ENCODE measurements at regions not wholly inside any gene's neighbourhood (a gene's known extent, or its start where the extent isn't known, plus 50 kb on each side); places are given as distances from the start of the nearest gene placed in this dataset.

DNA sequence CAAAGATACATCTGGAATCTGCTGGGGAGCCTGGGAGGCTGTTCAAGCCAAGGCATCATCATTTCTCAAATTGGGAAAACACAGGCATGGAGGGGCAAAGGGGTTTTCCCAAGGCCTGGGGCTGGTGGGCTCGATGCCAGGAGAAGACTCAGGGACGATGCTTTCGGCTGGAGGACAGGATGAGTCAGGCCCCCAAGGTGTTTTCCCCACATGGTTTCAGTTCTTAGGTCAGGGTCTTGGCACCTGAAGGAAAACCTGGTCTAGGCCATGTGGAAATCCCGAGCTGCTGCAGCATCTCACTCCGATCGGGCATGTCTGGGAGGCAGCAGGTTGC lies 348.1 kb downstream of the CDC5L start:
- H3K27ac ChIP-seq = no peak overlapping the region
- TF ChIP-seq, protein P1, sequence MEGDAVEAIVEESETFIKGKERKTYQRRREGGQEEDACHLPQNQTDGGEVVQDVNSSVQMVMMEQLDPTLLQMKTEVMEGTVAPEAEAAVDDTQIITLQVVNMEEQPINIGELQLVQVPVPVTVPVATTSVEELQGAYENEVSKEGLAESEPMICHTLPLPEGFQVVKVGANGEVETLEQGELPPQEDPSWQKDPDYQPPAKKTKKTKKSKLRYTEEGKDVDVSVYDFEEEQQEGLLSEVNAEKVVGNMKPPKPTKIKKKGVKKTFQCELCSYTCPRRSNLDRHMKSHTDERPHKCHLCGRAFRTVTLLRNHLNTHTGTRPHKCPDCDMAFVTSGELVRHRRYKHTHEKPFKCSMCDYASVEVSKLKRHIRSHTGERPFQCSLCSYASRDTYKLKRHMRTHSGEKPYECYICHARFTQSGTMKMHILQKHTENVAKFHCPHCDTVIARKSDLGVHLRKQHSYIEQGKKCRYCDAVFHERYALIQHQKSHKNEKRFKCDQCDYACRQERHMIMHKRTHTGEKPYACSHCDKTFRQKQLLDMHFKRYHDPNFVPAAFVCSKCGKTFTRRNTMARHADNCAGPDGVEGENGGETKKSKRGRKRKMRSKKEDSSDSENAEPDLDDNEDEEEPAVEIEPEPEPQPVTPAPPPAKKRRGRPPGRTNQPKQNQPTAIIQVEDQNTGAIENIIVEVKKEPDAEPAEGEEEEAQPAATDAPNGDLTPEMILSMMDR (IDR thresholded peaks at IDR 0.05) = no peak
- no peak for DNase-seq (ENCODE audit: low spot score)
- H3K4me1 ChIP-seq (ENCODE audit: control insufficient read depth in 1 of 2, low read depth in 2 of 2) = no peaks in the 10 kb centered on the region
- H3K4me3 ChIP-seq = no peak overlapping the region
- no peaks in the 10 kb centered on the region for H3K27me3 ChIP-seq (replicated peaks; ENCODE audit: insufficient read depth)
- no peaks in the 10 kb centered on the region for H3K36me3 ChIP-seq
- ATAC-seq (ENCODE audit: insufficient number of reproducible peaks, low FRiP score, low read depth) = no peak
- no peaks in the 10 kb centered on the region for H3K9me3 ChIP-seq

DNA sequence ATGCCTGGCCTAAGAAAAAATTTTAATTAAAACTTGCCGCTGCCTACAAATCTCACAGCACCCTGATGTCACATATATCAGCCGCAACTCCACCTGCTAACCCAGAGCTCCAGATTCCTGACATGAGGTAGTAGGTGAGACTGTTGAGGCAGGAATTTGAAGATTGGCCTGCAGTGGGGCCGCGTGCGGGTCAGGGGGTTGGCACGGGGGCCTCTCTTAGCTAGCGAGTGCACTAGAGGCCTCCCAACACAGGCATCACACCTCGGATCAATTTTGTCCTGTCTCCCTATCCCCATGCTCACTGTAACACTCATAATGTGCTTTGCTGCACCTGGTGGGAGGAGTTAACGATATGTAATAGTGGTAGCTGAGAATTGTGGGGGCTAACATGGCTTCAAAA lies 349.8 kb downstream of the CDC5L start:
- DNase-seq (ENCODE audit: low spot score) (no peak), ATAC-seq (ENCODE audit: insufficient number of reproducible peaks, low FRiP score, low read depth) (no peak)
- no peaks in the 10 kb centered on the region for H3K27me3 ChIP-seq (replicated peaks; ENCODE audit: insufficient read depth)
- no peaks in the 10 kb centered on the region for H3K9me3 ChIP-seq
- H3K36me3 ChIP-seq = no peaks in the 10 kb centered on the region
- no peak overlapping the region for H3K4me3 ChIP-seq
- H3K27ac ChIP-seq = no peak overlapping the region
- TF ChIP-seq, protein P1 (IDR thresholded peaks at IDR 0.05) = no peak
- no peaks in the 10 kb centered on the region for H3K4me1 ChIP-seq (ENCODE audit: control insufficient read depth in 1 of 2, low read depth in 2 of 2)

DNA sequence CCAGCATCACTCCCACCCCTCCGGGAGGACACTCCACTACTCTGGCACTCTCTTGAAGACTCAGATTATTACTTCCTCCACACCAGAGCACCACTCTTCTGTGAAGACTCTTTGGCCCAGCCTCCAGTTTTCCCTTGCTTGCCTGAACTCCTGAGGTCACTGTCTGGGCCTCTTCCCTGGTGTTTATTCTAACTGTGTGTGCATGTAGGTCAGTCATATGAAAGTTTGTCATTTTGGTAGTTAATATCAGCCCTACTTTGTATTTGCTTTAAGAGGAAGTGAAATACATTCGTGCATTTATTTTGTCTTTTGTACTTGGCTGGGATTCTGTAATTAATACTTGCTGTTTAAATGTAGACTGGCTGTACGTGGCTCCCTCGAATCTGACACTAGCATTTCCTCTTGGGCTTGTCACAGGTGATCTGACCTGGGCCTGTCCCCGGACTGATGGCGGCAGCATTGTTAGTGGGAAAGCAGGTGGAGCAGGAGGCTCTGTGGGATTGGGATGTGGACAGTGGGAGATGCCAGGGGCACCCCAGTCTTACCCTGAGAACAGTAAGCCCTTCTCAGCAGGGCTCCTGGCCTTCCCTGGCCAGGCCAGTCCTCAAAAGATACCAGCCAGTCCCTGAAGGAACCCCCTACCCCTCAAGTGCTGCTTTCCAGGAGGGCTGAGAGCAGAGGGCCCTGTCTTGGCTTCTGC lies 350.5 kb downstream of the CDC5L start:
- TF ChIP-seq, protein P1 (IDR thresholded peaks at IDR 0.05) = no peak
- no peak overlapping the region for H3K4me3 ChIP-seq
- no peaks in the 10 kb centered on the region for H3K4me1 ChIP-seq (ENCODE audit: control insufficient read depth in 1 of 2, low read depth in 2 of 2)
- no peak overlapping the region for H3K27ac ChIP-seq
- H3K9me3 ChIP-seq = no peaks in the 10 kb centered on the region
- DNase-seq (ENCODE audit: low spot score) (no peak), ATAC-seq (ENCODE audit: insufficient number of reproducible peaks, low FRiP score, low read depth) (no peak)
- H3K27me3 ChIP-seq (replicated peaks; ENCODE audit: insufficient read depth) = no peaks in the 10 kb centered on the region
- no peaks in the 10 kb centered on the region for H3K36me3 ChIP-seq

DNA sequence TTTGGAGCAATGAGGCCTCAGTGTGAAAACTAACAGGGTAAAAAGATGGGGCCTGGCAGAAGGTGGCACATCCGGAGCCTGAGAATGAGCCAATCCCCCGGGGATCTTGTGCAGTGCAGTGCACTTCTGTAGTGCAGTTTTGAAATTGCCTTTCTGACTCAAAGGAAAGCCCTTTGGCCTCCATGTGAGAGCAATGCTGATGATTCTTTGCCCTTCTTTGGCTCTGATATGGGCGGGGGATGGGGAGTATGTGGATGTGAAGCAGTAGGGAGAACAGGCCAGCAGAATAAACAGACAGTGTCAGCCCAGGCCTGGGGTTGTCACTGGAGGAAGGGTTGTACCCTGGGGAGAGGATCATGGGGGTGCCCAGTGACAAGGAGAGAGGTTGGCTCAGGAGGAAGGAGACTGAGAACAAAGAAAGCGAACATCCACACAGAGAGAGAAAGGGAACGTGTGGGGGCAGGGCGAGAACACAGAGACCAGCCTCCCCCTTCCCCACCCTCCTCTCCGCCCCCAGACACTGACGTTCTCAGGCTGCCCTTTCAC lies 351.2 kb downstream of the CDC5L start:
- no peak overlapping the region for H3K4me3 ChIP-seq
- H3K36me3 ChIP-seq = no peaks in the 10 kb centered on the region
- DNase-seq (ENCODE audit: low spot score) = no peak
- H3K27me3 ChIP-seq (replicated peaks; ENCODE audit: insufficient read depth) = no peaks in the 10 kb centered on the region
- ATAC-seq (ENCODE audit: insufficient number of reproducible peaks, low FRiP score, low read depth) = no peak
- H3K4me1 ChIP-seq (ENCODE audit: control insufficient read depth in 1 of 2, low read depth in 2 of 2) = no peaks in the 10 kb centered on the region
- H3K9me3 ChIP-seq = no peaks in the 10 kb centered on the region
- no peak overlapping the region for H3K27ac ChIP-seq
- TF ChIP-seq, protein P1 (IDR thresholded peaks at IDR 0.05) = no peak

DNA sequence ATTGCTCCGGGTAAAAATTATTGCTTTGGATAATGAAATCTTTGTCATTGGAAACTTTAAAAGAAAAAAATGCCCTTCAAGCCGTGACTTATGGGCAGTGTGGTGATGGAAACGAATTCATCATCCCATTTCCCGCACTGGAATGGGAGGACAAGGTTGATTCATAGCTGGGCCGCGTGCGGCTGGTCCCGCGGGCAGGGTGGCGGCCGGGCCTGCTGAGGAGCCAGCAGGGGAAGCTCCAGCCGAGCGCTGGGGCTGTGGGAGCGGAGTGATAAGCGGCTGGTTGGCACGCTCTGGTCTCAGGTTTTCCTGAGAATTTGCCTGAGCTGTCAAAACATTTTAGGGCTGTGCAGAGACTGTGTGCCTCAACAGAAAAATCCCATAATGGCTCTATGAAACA lies 351.7 kb downstream of the CDC5L start:
- ATAC-seq (ENCODE audit: insufficient number of reproducible peaks, low FRiP score, low read depth) = no peak
- H3K27ac ChIP-seq = no peak overlapping the region
- no peaks in the 10 kb centered on the region for H3K4me1 ChIP-seq (ENCODE audit: control insufficient read depth in 1 of 2, low read depth in 2 of 2)
- no peaks in the 10 kb centered on the region for H3K9me3 ChIP-seq
- H3K36me3 ChIP-seq = no peaks in the 10 kb centered on the region
- TF ChIP-seq, protein P1 (IDR thresholded peaks at IDR 0.05) = no peak
- DNase-seq (ENCODE audit: low spot score) = no peak
- no peak overlapping the region for H3K4me3 ChIP-seq
- no peaks in the 10 kb centered on the region for H3K27me3 ChIP-seq (replicated peaks; ENCODE audit: insufficient read depth)

Measured in thoracic aorta (tissue), 2 donors.